Lung (tissue), 11 donors: ENCODE measurements at regions not wholly inside any gene's neighbourhood (a gene's known extent, or its start where the extent isn't known, plus 50 kb on each side); places are given as distances from the start of the nearest gene placed in this dataset.

Experiments
- ATAC-seq: fragments of 200-7000 bp; cut with Tn5 transposase; one replicate; pipeline ENCODE4 v1.9.1; 2020; ENCODE audit warnings: moderate number of reproducible peaks; ENCODE audit not compliant: insufficient read depth, low FRiP score
- DNase-seq, 3 donors: peaks; one replicate each; pipeline ENCODE4 v3.0.0-alpha.2; 2013 to 2017
- H3K27ac ChIP-seq, 2 donors: one replicate each; pipeline ENCODE4 v1.5.1; 2013; ENCODE audit warnings: mild to moderate bottlenecking in 2 of 2, moderate library complexity in 2 of 2, control low read depth in 1 of 2, inconsistent platforms in 1 of 2, low read depth in 1 of 2, low read length in 1 of 2
- H3K27me3 ChIP-seq, 3 donors: one replicate each; pipeline ENCODE4 v1.5.1; 2013; ENCODE audit warnings: low read length in 2 of 3; ENCODE audit not compliant: control insufficient read depth in 3 of 3, insufficient read depth in 3 of 3
- H3K36me3 ChIP-seq, 4 donors: one replicate each; pipeline ENCODE4 v1.5.1; 2013; ENCODE audit warnings: low read length in 4 of 4, mild to moderate bottlenecking in 1 of 4, moderate library complexity in 1 of 4; ENCODE audit not compliant: control insufficient read depth in 4 of 4, insufficient read depth in 4 of 4
- H3K4me1 ChIP-seq, 5 donors: one replicate each; pipeline ENCODE4 v1.5.1; 2013; ENCODE audit warnings: low read length in 5 of 5, mild to moderate bottlenecking in 2 of 5, moderate library complexity in 1 of 5; ENCODE audit not compliant: control insufficient read depth in 5 of 5, insufficient read depth in 5 of 5
- H3K4me3 ChIP-seq: one replicate; pipeline ENCODE4 v1.5.1; 2013; ENCODE audit warnings: mild to moderate bottlenecking, control low read depth, moderate library complexity
- H3K9ac ChIP-seq, 2 donors: one replicate each; pipeline ENCODE4 v1.5.1; 2013; ENCODE audit warnings: low read length in 2 of 2, control low read depth in 1 of 2; ENCODE audit not compliant: insufficient read depth in 1 of 2
- H3K9me3 ChIP-seq, 4 donors: one replicate each; pipeline ENCODE4 v1.5.1; 2013; ENCODE audit warnings: low read length in 3 of 4, mild to moderate bottlenecking in 1 of 4, moderate library complexity in 1 of 4; ENCODE audit not compliant: control insufficient read depth in 4 of 4, insufficient read depth in 3 of 4
- CTCF ChIP-seq: IDR thresholded peaks from 2 replicates; pipeline ENCODE4 v1.5.1; 2012; ENCODE audit warnings: mild to moderate bottlenecking; ENCODE audit errors: control extremely low read depth, extremely low read depth
- WGBS, 2 donors: extraction: QIAGEN DNeasy Blood & Tissue Kit; methylation state at CpG; one replicate each; pipeline ENCODE4 v1.1.7; 2013; 5-methylcytosine and 5-hydroxymethylcytosine counted together
- donor health status: control.
- donor health status: control.
- donor health status: Bipolar disorder and iron deficiency.
- donor health status: healthy.
- donor health status: DM: yes; HTN: yes; CAD: no.

GRCh38 chr17:71735893-71736292 is 384.9 kb upstream of the SOX9 start:
- TF ChIP-seq CTCF: no peak
- Histone ChIP-seq H3K36me3 (no peaks in the 10 kb centered on the region), H3K9me3 (no peaks in the 10 kb centered on the region), H3K27ac (no peak overlapping the region), H3K27me3 (no peaks in the 10 kb centered on the region), H3K4me3 (no peak overlapping the region), H3K4me1 (peaks cover 0 to 6% (median 0%) of the 10 kb centered on the region in 5 donors), H3K9ac (no peak overlapping the region)
- ATAC-seq: no peak
- no peak for DNase-seq
- 86 to 91% methylated on average over 4 of the region's 4 CpGs for WGBS, 2 donors

GRCh38 chr17:71740866-71741265 is 380.0 kb upstream of the SOX9 start:
- no peaks in the 10 kb centered on the region for H3K36me3 ChIP-seq
- no peaks in the 10 kb centered on the region for H3K9me3 ChIP-seq
- H3K4me3 ChIP-seq: no peak overlapping the region
- no peaks in the 10 kb centered on the region for H3K4me1 ChIP-seq
- DNase-seq: no peak
- H3K27ac ChIP-seq: no peak overlapping the region
- H3K9ac ChIP-seq: no peak overlapping the region
- no peak for TF ChIP-seq CTCF
- no peaks in the 10 kb centered on the region for H3K27me3 ChIP-seq
- no peak for ATAC-seq
- 84 to 89% methylated on average over 3 of the region's 3 CpGs for WGBS, 2 donors

- no peak for ATAC-seq
- Histone ChIP-seq H3K9ac (no peak overlapping the region), H3K4me3 (no peak overlapping the region), H3K4me1 (no peaks in the 10 kb centered on the region), H3K36me3 (no peaks in the 10 kb centered on the region), H3K9me3 (no peaks in the 10 kb centered on the region), H3K27ac (no peak overlapping the region), H3K27me3 (no peaks in the 10 kb centered on the region)
- TF ChIP-seq CTCF: no peak
- no peak for DNase-seq
Observed at GRCh38 chr17:71741836-71742235, 379.0 kb upstream of the SOX9 start.

GRCh38 chr17:71748872-71749271 is 371.9 kb upstream of the SOX9 start:
- Histone ChIP-seq H3K4me3 (no peak overlapping the region), H3K27ac (no peak overlapping the region), H3K4me1 (no peaks in the 10 kb centered on the region), H3K36me3 (no peaks in the 10 kb centered on the region), H3K9ac (no peak overlapping the region), H3K27me3 (no peaks in the 10 kb centered on the region), H3K9me3 (no peaks in the 10 kb centered on the region)
- ATAC-seq: no peak
- no peak for TF ChIP-seq CTCF
- no peak for DNase-seq
